ENCODE measurements at regions not wholly inside any gene's neighbourhood (a gene's known extent, or its start where the extent isn't known, plus 50 kb on each side); places are given as distances from the start of the nearest gene placed in this dataset.

DNA sequence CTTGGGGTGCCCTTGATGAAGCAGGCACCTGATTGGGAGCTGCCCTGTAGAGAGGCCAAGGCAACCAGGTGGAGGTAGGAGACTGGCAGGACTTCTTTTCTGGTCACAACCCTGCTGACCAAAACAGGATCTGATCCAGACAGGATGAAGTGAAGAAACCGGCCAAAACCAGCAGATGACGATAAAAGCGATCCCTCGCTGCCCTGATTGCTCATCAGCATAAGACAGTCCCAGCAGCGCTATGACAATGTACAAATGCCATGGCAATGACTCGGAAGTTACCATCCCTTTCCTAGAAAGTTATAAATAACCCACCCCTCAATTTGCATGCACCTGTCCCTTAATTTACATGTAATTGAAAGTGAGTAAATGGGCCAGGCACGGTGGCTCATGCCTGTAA, 88.4 kb upstream of the PDE10A start:
- no peak for TF ChIP-seq ZNF384 (IDR thresholded peaks at IDR 0.05)
- TF ChIP-seq, protein P1, sequence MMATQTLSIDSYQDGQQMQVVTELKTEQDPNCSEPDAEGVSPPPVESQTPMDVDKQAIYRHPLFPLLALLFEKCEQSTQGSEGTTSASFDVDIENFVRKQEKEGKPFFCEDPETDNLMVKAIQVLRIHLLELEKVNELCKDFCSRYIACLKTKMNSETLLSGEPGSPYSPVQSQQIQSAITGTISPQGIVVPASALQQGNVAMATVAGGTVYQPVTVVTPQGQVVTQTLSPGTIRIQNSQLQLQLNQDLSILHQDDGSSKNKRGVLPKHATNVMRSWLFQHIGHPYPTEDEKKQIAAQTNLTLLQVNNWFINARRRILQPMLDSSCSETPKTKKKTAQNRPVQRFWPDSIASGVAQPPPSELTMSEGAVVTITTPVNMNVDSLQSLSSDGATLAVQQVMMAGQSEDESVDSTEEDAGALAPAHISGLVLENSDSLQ (IDR thresholded peaks at IDR 0.05) = no peak
- TF ChIP-seq TARDBP (IDR thresholded peaks at IDR 0.05) = no peak
- no peak for TF ChIP-seq ELF4 (IDR thresholded peaks at IDR 0.05)
- TF ChIP-seq FOXM1 (IDR thresholded peaks at IDR 0.05; ENCODE audit: borderline replicate concordance) = no peak
- TF ChIP-seq ARNT (IDR thresholded peaks at IDR 0.05) = no peak
- TF ChIP-seq CTBP1 (IDR thresholded peaks at IDR 0.05; ENCODE audit: borderline replicate concordance) = no peak
- TF ChIP-seq L3MBTL2 (conservative IDR thresholded peaks at IDR 0.05) = no peak

Measured in HEK293T (cell line).